Calu3 (cell line): ENCODE measurements at regions not wholly inside any gene's neighbourhood (a gene's known extent, or its start where the extent isn't known, plus 50 kb on each side); places are given as distances from the start of the nearest gene placed in this dataset.

Source experiments
- BruUV-seq: library from RNA; stranded (reverse); fragments of 400-500 nt; replicated peaks from 2 replicates; lab custom pipeline; 2021; lab: Mats Ljungman, UMichigan
- CTCF ChIA-PET: fragments of 300-600 bp; sonication (Branson Sonifier 250); formaldehyde crosslinking; loops from one replicate; lab custom pipeline; 2022; ENCODE audit warnings: antibody characterized with exemption; lab: Charles Lee
- DNase-seq: peaks from one replicate; pipeline ENCODE4 v3.0.0; 2022
- H3K27ac Mint-ChIP-seq: one replicate; pipeline ENCODE4 v1.8.0; 2022; ENCODE audit warnings: mixed read lengths; ENCODE audit not compliant: unreplicated experiment
- H3K27me3 Mint-ChIP-seq: one replicate; pipeline ENCODE4 v1.8.0; 2022; ENCODE audit warnings: mixed read lengths; ENCODE audit not compliant: unreplicated experiment
- H3K36me3 Mint-ChIP-seq: one replicate; pipeline ENCODE4 v1.8.0; 2022; ENCODE audit warnings: mild to moderate bottlenecking, moderate library complexity, mixed read lengths; ENCODE audit not compliant: insufficient read depth, unreplicated experiment
- H3K4me1 Mint-ChIP-seq: one replicate; pipeline ENCODE4 v1.8.0; 2022; ENCODE audit warnings: mild to moderate bottlenecking, low read depth, mixed read lengths; ENCODE audit not compliant: unreplicated experiment
- H3K4me3 Mint-ChIP-seq: one replicate; pipeline ENCODE4 v1.8.0; 2022; ENCODE audit warnings: mild to moderate bottlenecking, low read depth, moderate library complexity, mixed read lengths; ENCODE audit not compliant: unreplicated experiment
- H3K9me3 Mint-ChIP-seq: one replicate; pipeline ENCODE4 v1.8.0; 2022; ENCODE audit warnings: low read depth, mixed read lengths; ENCODE audit not compliant: unreplicated experiment
- intact Hi-C: fragments of 100-400 bp; cut with micrococcal nuclease; formaldehyde crosslinking; loops from one replicate; pipeline ENCODE4 v1.10.0; 2022; ENCODE audit not compliant: unreplicated experiment
- TF ChIP-seq, protein P1 (sequence below): fragments of 200-600 bp; IDR thresholded peaks from one replicate; pipeline ENCODE4 v1.8.0; 2022; ENCODE audit warnings: antibody characterized with exemption; ENCODE audit not compliant: unreplicated experiment

DNA sequence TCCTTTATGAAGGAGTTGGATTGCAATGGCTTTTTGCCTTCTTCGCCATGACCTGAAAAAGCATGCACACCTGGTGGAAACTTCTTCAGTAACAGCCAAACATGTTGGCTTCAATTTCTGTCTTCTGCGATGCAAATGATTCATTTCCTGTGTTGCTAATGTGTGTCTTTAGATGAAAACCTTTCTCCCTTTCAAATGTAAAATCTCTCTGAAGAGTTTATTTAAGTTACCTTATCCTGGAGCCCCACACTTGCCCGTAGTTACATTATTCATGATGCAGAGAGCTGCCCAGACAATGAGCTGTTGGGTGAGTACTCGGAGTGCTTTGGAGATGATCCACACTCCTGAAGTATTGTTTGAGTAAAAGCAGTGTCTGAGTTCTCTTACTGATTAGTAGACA lies 1100.9 kb downstream of the RPA4 start:
- DNase-seq, result no peak
- H3K27me3 Mint-ChIP-seq, result no peaks in the 10 kb centered on the region
- no TSS peak for BruUV-seq
- CTCF ChIA-PET, result no interaction called here
- H3K27ac Mint-ChIP-seq, result no peak overlapping the region
- H3K36me3 Mint-ChIP-seq, result no peaks in the 10 kb centered on the region
- peaks cover 2% of the 10 kb centered on the region for H3K9me3 Mint-ChIP-seq
- H3K4me1 Mint-ChIP-seq, result no peaks in the 10 kb centered on the region
- intact Hi-C loops, result no loop called here
- H3K4me3 Mint-ChIP-seq, result no peak overlapping the region
- TF ChIP-seq, protein P1, sequence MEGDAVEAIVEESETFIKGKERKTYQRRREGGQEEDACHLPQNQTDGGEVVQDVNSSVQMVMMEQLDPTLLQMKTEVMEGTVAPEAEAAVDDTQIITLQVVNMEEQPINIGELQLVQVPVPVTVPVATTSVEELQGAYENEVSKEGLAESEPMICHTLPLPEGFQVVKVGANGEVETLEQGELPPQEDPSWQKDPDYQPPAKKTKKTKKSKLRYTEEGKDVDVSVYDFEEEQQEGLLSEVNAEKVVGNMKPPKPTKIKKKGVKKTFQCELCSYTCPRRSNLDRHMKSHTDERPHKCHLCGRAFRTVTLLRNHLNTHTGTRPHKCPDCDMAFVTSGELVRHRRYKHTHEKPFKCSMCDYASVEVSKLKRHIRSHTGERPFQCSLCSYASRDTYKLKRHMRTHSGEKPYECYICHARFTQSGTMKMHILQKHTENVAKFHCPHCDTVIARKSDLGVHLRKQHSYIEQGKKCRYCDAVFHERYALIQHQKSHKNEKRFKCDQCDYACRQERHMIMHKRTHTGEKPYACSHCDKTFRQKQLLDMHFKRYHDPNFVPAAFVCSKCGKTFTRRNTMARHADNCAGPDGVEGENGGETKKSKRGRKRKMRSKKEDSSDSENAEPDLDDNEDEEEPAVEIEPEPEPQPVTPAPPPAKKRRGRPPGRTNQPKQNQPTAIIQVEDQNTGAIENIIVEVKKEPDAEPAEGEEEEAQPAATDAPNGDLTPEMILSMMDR, result no peak

DNA sequence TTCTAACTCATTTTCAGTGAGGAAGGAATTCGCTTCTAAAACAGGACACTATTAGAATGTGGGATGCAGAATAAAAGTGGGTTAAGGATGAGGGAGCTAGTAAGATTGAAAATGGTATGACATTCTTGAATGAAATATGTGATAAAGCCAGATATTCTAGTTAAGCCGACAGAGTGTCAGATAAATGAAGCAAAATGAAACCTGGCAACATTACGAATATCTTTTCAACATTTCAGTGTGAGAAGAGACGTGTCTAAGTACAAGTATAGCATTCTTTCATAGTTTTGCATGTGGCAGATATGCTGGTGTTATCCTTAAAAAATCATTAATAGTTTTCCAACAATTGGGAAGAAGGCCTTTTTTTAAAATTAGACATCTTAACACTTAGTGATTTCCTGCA lies 1101.4 kb downstream of the RPA4 start:
- no peaks in the 10 kb centered on the region for H3K27me3 Mint-ChIP-seq
- H3K36me3 Mint-ChIP-seq, result no peaks in the 10 kb centered on the region
- H3K4me1 Mint-ChIP-seq, result no peaks in the 10 kb centered on the region
- H3K27ac Mint-ChIP-seq, result no peak overlapping the region
- BruUV-seq, result no TSS peak
- CTCF ChIA-PET, result no interaction called here
- H3K9me3 Mint-ChIP-seq, result peaks cover 2% of the 10 kb centered on the region
- TF ChIP-seq, protein P1, result no peak
- intact Hi-C loops, result no loop called here
- no peak for DNase-seq
- H3K4me3 Mint-ChIP-seq, result no peak overlapping the region

DNA sequence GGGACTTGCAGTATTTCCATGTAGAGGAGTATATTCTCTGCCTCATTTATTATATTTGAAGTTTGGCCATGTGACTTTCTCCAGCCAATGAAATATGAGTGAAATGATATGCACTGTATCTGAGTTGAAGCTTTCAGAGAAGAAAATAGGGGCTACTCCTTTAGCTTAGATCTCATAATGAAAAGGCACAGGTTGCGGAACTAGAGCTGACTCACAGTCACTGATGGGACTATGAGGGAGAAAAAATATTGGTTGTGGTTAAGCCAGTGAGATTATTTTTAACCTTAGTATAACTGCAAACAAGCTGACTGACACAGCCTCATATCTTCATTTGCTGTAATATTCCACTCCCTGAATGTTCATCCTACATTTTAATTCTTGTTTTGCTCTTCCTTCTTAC lies 1104.3 kb downstream of the RPA4 start:
- Mint-ChIP-seq H3K27ac (no peak overlapping the region), H3K27me3 (peaks cover 15% of the 10 kb centered on the region), H3K4me1 (no peaks in the 10 kb centered on the region), H3K36me3 (no peaks in the 10 kb centered on the region), H3K9me3 (peaks cover 6% of the 10 kb centered on the region), H3K4me3 (no peak overlapping the region)
- TF ChIP-seq, protein P1, result no peak
- intact Hi-C loops, result no loop called here
- no peak for DNase-seq
- BruUV-seq, result no TSS peak
- CTCF ChIA-PET, result no interaction called here

DNA sequence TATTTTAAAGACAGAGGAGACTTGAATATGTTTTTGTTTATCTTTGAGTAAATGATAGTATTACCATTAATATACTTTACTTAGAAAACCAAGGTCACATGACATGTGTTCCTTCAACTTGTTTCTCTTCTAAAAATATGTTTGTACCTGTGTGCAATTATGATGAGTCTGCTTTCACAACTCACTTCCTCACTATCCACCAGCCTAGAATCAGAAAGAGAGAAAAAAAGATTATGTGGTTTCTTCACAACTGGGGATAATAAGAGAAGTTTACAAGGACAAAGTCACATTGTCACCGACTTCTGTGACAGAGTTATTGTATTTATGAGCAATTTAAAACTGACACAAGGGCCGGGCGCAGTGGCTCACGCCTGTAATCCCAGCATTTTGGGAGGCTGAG lies 1112.1 kb downstream of the RPA4 start:
- no peak overlapping the region for H3K27ac Mint-ChIP-seq
- H3K27me3 Mint-ChIP-seq, result peaks cover 24% of the 10 kb centered on the region
- no peak for DNase-seq
- H3K4me1 Mint-ChIP-seq, result no peaks in the 10 kb centered on the region
- no peak overlapping the region for H3K4me3 Mint-ChIP-seq
- TF ChIP-seq, protein P1, result no peak
- no peaks in the 10 kb centered on the region for H3K36me3 Mint-ChIP-seq
- intact Hi-C loops, result no loop called here
- H3K9me3 Mint-ChIP-seq, result peaks cover 6% of the 10 kb centered on the region
- no TSS peak for BruUV-seq
- CTCF ChIA-PET, result no interaction called here

GRCh38 chrX:98028691-98029090 lies 1145.0 kb downstream of the RPA4 start:
- DNase-seq, result no peak
- H3K9me3 Mint-ChIP-seq, result no peaks in the 10 kb centered on the region
- CTCF ChIA-PET, result no interaction called here
- H3K4me1 Mint-ChIP-seq, result no peaks in the 10 kb centered on the region
- no peaks in the 10 kb centered on the region for H3K36me3 Mint-ChIP-seq
- intact Hi-C loops, result no loop called here
- TF ChIP-seq, protein P1, result no peak
- no peaks in the 10 kb centered on the region for H3K27me3 Mint-ChIP-seq
- H3K27ac Mint-ChIP-seq, result no peak overlapping the region
- BruUV-seq, result no TSS peak
- H3K4me3 Mint-ChIP-seq, result no peak overlapping the region
